Epithelial cell of proximal tubule (primary cell): ENCODE measurements at regions not wholly inside any gene's neighbourhood (a gene's known extent, or its start where the extent isn't known, plus 50 kb on each side); places are given as distances from the start of the nearest gene placed in this dataset.

Experiments used
- DNase-seq: peaks from one replicate; pipeline ENCODE4 v3.0.0-alpha.2; 2011; ENCODE audit warnings: low read depth
- H3K4me3 ChIP-seq: 2 replicates; pipeline ENCODE4 v1.5.1; 2011; ENCODE audit warnings: low read depth, mild to moderate bottlenecking, low read length
- TF ChIP-seq, protein P1 (sequence below): conservative IDR thresholded peaks from 2 replicates; pipeline ENCODE4 v1.5.1; 2012; ENCODE audit warnings: low read depth, mild to moderate bottlenecking, low read length

- TF ChIP-seq, protein P1, sequence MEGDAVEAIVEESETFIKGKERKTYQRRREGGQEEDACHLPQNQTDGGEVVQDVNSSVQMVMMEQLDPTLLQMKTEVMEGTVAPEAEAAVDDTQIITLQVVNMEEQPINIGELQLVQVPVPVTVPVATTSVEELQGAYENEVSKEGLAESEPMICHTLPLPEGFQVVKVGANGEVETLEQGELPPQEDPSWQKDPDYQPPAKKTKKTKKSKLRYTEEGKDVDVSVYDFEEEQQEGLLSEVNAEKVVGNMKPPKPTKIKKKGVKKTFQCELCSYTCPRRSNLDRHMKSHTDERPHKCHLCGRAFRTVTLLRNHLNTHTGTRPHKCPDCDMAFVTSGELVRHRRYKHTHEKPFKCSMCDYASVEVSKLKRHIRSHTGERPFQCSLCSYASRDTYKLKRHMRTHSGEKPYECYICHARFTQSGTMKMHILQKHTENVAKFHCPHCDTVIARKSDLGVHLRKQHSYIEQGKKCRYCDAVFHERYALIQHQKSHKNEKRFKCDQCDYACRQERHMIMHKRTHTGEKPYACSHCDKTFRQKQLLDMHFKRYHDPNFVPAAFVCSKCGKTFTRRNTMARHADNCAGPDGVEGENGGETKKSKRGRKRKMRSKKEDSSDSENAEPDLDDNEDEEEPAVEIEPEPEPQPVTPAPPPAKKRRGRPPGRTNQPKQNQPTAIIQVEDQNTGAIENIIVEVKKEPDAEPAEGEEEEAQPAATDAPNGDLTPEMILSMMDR: no peak
- no peak for DNase-seq
- H3K4me3 ChIP-seq: no peak overlapping the region
These were observed 1891.2 kb downstream of the NCAM2 start for GRCh38 chr21:22889445-22889844.

- TF ChIP-seq, protein P1: no peak
- DNase-seq: no peak
- H3K4me3 ChIP-seq: no peak overlapping the region
These were observed 1892.4 kb downstream of the NCAM2 start for GRCh38 chr21:22890656-22891055.

DNA sequence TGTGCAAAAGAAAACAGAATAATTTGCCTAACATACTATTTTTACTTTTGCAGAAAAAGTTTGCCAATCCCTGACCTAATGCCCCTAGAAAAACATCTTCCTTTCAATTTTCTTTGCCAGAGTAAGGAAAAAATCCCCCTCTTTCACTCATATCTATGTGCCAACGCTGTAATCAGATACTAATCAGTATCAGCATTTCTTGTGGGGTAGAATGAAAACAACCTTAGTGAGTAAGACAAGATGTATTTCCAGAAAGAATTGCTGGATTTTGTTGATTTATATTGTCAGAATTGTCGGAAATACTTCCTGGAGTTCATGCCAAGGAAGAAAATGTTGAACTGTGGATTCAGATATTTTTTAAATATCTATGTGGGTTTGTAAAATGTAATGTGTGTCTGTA, 1893.8 kb downstream of the NCAM2 start:
- no peak overlapping the region for H3K4me3 ChIP-seq
- DNase-seq: no peak
- TF ChIP-seq, protein P1: no peak

DNA sequence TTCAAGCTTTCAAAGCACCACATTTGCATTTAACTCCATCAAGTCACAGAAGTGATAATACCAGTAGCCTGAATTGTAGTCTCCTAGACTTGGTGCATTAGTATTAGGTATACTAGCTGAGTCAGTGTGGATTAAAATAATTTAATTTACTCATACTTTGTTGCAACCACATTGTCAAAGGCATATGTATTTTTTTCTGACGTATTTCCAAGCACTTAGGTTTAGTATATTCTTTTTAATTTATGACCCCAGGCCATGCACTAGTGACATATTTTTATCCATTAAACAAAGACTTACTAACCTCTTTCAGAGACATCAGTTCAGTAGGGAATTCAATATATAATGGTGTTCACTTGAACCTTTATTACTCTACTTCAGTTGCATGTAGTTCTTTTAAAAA, 1894.5 kb downstream of the NCAM2 start:
- H3K4me3 ChIP-seq: no peak overlapping the region
- no peak for DNase-seq
- TF ChIP-seq, protein P1: no peak

DNA sequence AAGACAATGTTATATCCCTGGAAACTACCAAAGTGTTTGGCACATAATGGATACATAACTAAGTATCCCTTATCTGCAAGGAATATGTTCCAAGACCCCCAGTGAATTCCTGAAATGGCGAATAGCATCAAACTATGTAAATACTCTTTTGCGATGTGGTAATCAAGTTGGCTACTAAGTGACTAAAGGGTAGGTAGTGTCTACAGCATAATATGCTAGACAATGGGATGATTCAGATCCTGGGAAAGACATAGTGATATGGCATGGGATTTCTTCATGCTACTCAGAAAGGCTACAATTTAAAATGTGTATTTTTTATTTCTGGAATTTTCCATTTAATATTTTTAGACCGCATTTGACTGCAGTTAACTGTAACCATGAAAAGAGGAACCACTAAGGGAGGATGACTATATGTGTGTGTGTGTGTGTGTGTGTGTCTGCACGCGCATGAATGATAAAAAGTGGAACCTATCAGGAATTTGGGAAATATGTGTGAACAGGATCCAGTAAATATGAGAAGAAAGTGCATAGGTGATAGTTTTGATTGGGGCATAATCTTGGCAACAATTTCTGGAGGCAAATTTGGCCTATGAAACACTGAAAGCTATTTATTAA, 1899.9 kb downstream of the NCAM2 start:
- TF ChIP-seq, protein P1: no peak
- no peak for DNase-seq
- H3K4me3 ChIP-seq: no peak overlapping the region

GRCh38 chr21:22900490-22900889, 1902.3 kb downstream of the NCAM2 start:
- TF ChIP-seq, protein P1: no peak
- DNase-seq: no peak

GRCh38 chr21:22903851-22904250, 1905.6 kb downstream of the NCAM2 start:
- H3K4me3 ChIP-seq: no peak overlapping the region
- no peak for DNase-seq
- TF ChIP-seq, protein P1: no peak

More at GRCh38 chr21:22900490-22900889, 1902.3 kb downstream of the NCAM2 start:
- no peak overlapping the region for H3K4me3 ChIP-seq
